WERI-Rb-1 (cell line): ENCODE measurements at regions not wholly inside any gene's neighbourhood (a gene's known extent, or its start where the extent isn't known, plus 50 kb on each side); places are given as distances from the start of the nearest gene placed in this dataset.
A peak's percentile ranks its signal among the peaks of the same experiment; 100 is the strongest.

Experiments
- DNase-seq: peaks from one replicate; pipeline ENCODE4 v3.0.0-alpha.2; 2020
- H3K27ac ChIP-seq: fragments of 250-450 bp; sonication (Bioruptor Pico); 2 replicates; pipeline ENCODE4 v1.5.1; 2020; ENCODE audit warnings: mild to moderate bottlenecking, moderate library complexity
- H3K27me3 ChIP-seq: fragments of 250-450 bp; sonication (Bioruptor Pico); 2 replicates; pipeline ENCODE4 v1.5.1; 2021; ENCODE audit warnings: mild to moderate bottlenecking, low read depth, moderate library complexity; ENCODE audit not compliant: insufficient read depth, severe bottlenecking
- H3K36me3 ChIP-seq: fragments of 250-450 bp; sonication (Bioruptor Pico); 2 replicates; pipeline ENCODE4 v1.5.1; 2020; ENCODE audit warnings: mild to moderate bottlenecking, moderate library complexity
- H3K4me3 ChIP-seq: 2 replicates; pipeline ENCODE4 v1.5.1; 2011; ENCODE audit warnings: low read depth, mild to moderate bottlenecking, control low read depth, low read length
- H3K9me3 ChIP-seq: fragments of 250-450 bp; sonication (Bioruptor Pico); 2 replicates; pipeline ENCODE4 v1.5.1; 2021; ENCODE audit warnings: mild to moderate bottlenecking, moderate library complexity; ENCODE audit not compliant: severe bottlenecking
- CTCF ChIP-seq: IDR thresholded peaks from 2 replicates; pipeline ENCODE4 v1.5.1; 2011; ENCODE audit warnings: low read depth, mild to moderate bottlenecking, control low read depth, inconsistent platforms, low read length

GRCh38 chr13:31949486-31949885, 82.1 kb upstream of the FRY start:
- Histone ChIP-seq H3K36me3 (peaks cover 26% of the 10 kb centered on the region), H3K27me3 (no peaks in the 10 kb centered on the region), H3K4me3 (no peak overlapping the region), H3K27ac (no peak overlapping the region), H3K9me3 (no peaks in the 10 kb centered on the region)
- no peak for DNase-seq
- no peak for TF ChIP-seq CTCF

DNA sequence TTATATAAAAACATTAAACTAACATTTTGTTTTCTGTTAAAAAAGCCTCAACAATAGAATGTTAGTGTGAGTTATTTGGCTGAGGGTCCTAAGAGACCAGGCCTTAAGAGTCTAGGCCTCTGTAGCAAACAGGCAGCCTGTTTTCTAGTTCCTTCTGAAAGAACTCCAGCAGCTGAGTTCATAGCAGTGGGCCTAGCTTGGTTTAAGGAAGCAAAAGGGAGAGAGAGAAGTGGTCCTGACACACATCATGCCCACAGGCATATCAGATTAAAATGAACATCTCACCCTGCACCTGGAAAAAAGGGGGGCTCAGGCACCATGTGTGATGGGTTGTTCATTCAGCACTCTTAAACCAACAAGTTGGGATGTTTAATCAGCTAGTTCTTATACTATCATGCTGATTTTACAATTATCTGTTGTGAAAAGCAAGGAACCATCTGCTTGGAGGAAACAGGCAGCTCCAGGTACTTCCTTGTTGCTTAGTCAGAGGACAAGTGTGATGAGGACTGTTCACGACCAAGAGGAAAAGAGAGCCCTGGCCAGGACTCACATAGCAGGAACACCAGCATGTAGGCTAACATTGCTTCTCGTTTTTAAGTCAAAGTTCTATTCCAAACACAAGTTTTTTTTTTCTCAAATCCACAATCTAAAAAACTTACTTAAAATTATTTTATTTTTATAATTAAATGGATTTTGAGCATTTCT, 81.3 kb upstream of the FRY start:
- no peak overlapping the region for H3K27ac ChIP-seq

DNA sequence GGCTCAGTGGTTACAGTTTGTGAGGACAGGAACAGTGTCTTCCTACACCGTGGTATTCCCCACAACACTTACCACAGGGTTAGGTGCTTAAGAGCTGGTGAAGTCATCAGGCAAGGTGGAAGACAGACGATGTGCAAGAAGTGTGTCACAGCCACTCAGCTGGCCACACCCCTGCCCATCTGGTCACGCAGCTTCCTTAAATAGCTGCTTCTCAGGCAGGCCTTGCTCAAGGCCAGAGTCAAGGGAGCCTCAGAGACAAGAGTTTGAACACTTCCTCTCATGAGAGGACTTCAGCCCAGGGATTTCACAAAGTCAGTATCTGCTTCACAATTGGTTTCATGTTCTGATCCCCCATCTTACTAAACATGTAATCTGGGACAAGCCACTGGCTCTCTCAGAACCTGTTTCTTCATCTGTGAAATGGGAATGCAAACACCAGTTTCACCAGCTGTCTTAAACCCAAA, 80.3 kb upstream of the FRY start:
- peak; percentile 65 for DNase-seq
- no peaks in the 10 kb centered on the region for H3K9me3 ChIP-seq
- no peaks in the 10 kb centered on the region for H3K27me3 ChIP-seq
- H3K36me3 ChIP-seq = peaks cover 26% of the 10 kb centered on the region
- H3K27ac ChIP-seq = no peak overlapping the region
- no peak overlapping the region for H3K4me3 ChIP-seq
- TF ChIP-seq CTCF = no peak

More for the DNA sequence above, 81.3 kb upstream of the FRY start:
- no peaks in the 10 kb centered on the region for H3K9me3 ChIP-seq
- peaks cover 26% of the 10 kb centered on the region for H3K36me3 ChIP-seq
- TF ChIP-seq CTCF = no peak
- no peak overlapping the region for H3K4me3 ChIP-seq
- no peaks in the 10 kb centered on the region for H3K27me3 ChIP-seq
- no peak for DNase-seq

GRCh38 chr13:31952641-31953380, 78.8 kb upstream of the FRY start:
- Histone ChIP-seq H3K36me3 (peaks cover 22% of the 10 kb centered on the region), H3K9me3 (no peaks in the 10 kb centered on the region), H3K4me3 (no peak overlapping the region), H3K27me3 (no peaks in the 10 kb centered on the region), H3K27ac (no peak overlapping the region)
- no peak for TF ChIP-seq CTCF
- DNase-seq = no peak

DNA sequence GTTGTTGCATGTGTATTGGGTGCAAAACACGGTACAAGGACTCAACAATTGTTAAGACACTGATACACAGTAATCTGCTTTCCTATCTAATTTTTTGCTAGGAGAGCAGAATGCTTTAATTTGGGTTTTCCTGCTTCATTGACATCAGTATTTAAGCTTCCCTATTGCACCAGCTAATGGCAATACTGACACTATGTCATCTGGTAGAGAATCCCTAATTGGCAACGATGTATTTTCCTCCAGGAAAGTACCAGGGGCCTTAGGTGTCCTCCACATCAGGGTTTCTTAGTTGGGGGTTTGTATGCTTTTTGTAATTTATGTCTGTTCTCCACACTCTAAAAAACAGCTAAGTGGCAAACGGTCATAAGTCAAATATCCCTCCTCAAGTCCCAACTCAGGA, 76.5 kb upstream of the FRY start:
- TF ChIP-seq CTCF = no peak
- Histone ChIP-seq H3K27me3 (no peaks in the 10 kb centered on the region), H3K36me3 (peaks cover 11% of the 10 kb centered on the region), H3K27ac (no peak overlapping the region), H3K9me3 (no peaks in the 10 kb centered on the region), H3K4me3 (no peak overlapping the region)
- DNase-seq = no peak
